HepG2 (cell line): ENCODE measurements at regions not wholly inside any gene's neighbourhood (a gene's known extent, or its start where the extent isn't known, plus 50 kb on each side); places are given as distances from the start of the nearest gene placed in this dataset.

ENCODE experiments used
- FOXA1 ChIP-seq, 2 experiments: fragments of 450-650 bp in 1 of 2; sonication (generic) in 1 of 2; formaldehyde crosslinking in 1 of 2; IDR thresholded peaks; 2 replicates each; pipeline versions ENCODE4 v1.4.0 to v1.6.1; 2016 to 2020; ENCODE audit warnings: missing genetic modification reagents in 1 of 2
- RARG ChIP-seq: sonication (generic); formaldehyde crosslinking; IDR thresholded peaks from 2 replicates; pipeline ENCODE4 v1.4.0; 2020; ENCODE audit warnings: low read depth, mild to moderate bottlenecking, missing genetic modification reagents
- TCF7L2 ChIP-seq: IDR thresholded peaks from 2 replicates; pipeline ENCODE4 v1.6.1; 2011; ENCODE audit warnings: mild to moderate bottlenecking, low read depth, low read length, moderate library complexity
- ZBTB21 ChIP-seq: sonication (generic); formaldehyde crosslinking; IDR thresholded peaks from 2 replicates; pipeline ENCODE4 v1.4.0; 2020; ENCODE audit warnings: missing genetic modification reagents
- TF ChIP-seq, protein P1 (sequence below), 2 experiments: fragments of 450-650 bp in 1 of 2; sonication (generic) in 1 of 2; formaldehyde crosslinking; IDR thresholded peaks; 2 replicates each; pipeline versions ENCODE4 v1.5.0 to v1.8.0; 2020 to 2022; ENCODE audit warnings: mild to moderate bottlenecking in 1 of 2, missing genetic modification reagents in 1 of 2
- TF ChIP-seq, protein P2 (sequence below): sonication (generic); formaldehyde crosslinking; IDR thresholded peaks from 2 replicates; pipeline ENCODE4 v1.4.0; 2020; ENCODE audit warnings: missing genetic modification reagents

DNA sequence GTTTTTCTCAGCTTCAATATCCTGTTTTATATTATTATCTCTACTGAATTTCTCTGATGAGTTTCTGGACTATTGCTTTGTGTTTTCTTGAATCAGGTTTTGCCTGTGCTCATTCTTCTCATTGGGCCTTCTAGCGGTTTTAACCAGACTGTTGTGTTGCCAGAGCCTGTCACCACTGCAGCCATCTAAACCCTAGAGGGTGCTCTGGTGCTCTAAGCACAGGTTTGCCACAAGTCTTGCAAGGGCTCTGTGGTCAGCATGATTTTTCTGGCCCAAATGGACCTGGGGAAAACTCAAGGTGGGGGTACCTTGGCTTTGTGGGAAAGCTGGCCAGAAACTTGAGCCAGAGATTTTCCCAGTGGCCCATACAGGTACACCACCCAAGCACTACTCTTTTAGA, 52.4 kb upstream of the TYR start (continued):
- TF ChIP-seq, protein P1, sequence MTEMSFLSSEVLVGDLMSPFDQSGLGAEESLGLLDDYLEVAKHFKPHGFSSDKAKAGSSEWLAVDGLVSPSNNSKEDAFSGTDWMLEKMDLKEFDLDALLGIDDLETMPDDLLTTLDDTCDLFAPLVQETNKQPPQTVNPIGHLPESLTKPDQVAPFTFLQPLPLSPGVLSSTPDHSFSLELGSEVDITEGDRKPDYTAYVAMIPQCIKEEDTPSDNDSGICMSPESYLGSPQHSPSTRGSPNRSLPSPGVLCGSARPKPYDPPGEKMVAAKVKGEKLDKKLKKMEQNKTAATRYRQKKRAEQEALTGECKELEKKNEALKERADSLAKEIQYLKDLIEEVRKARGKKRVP (CRISPR knock-in tag; IDR thresholded peaks at IDR 0.05), result no peak
- no peak for TF ChIP-seq ZBTB21 (CRISPR knock-in tag)
- no peak for TF ChIP-seq TCF7L2
- TF ChIP-seq, protein P2, sequence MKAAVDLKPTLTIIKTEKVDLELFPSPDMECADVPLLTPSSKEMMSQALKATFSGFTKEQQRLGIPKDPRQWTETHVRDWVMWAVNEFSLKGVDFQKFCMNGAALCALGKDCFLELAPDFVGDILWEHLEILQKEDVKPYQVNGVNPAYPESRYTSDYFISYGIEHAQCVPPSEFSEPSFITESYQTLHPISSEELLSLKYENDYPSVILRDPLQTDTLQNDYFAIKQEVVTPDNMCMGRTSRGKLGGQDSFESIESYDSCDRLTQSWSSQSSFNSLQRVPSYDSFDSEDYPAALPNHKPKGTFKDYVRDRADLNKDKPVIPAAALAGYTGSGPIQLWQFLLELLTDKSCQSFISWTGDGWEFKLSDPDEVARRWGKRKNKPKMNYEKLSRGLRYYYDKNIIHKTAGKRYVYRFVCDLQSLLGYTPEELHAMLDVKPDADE (CRISPR knock-in tag), result no peak
- no peak for TF ChIP-seq RARG (CRISPR knock-in tag)
- no peak for TF ChIP-seq FOXA1 (IDR thresholded peaks at IDR 0.05)
- no peak for TF ChIP-seq FOXA1 (CRISPR knock-in tag; IDR thresholded peaks at IDR 0.05)
